Spleen (tissue), 11 donors: ENCODE measurements at regions not wholly inside any gene's neighbourhood (a gene's known extent, or its start where the extent isn't known, plus 50 kb on each side); places are given as distances from the start of the nearest gene placed in this dataset.
A peak's percentile ranks its signal among the peaks of the same experiment; 100 is the strongest.

Experiments
- DNase-seq: peaks from one replicate; pipeline ENCODE4 v3.0.0-alpha.2; 2020
- H3K27ac ChIP-seq, 8 donors: fragments of 200-600 bp; sonication (generic) in 7 of 8; 1 replicate in 4 of 8; 2 replicates in 4 of 8; pipeline versions ENCODE4 v1.5.0 to v1.8.0; 2016 to 2021; ENCODE audit warnings: inconsistent platforms in 4 of 8, mild to moderate bottlenecking in 4 of 8, moderate library complexity in 1 of 8
- H3K27me3 ChIP-seq, 7 donors: fragments of 200-600 bp; sonication (generic) in 6 of 7; replicated peaks in 1 of 7; 1 replicate in 4 of 7; 2 replicates in 3 of 7; pipeline versions ENCODE4 v1.5.0 to v1.8.0; 2016 to 2021; ENCODE audit warnings: inconsistent platforms in 3 of 7, mild to moderate bottlenecking in 1 of 7
- H3K36me3 ChIP-seq, 6 donors: fragments of 200-600 bp; sonication (generic) in 5 of 6; 1 replicate in 4 of 6; 2 replicates in 2 of 6; pipeline versions ENCODE4 v1.5.0 to v1.8.0; 2016 to 2021; ENCODE audit warnings: inconsistent platforms in 2 of 6
- H3K4me1 ChIP-seq, 6 donors: fragments of 200-600 bp; sonication (generic) in 5 of 6; 1 replicate in 3 of 6; 2 replicates in 3 of 6; pipeline versions ENCODE4 v1.5.0 to v1.8.0; 2016 to 2021; ENCODE audit warnings: inconsistent platforms in 3 of 6
- H3K4me3 ChIP-seq, 8 donors: fragments of 200-600 bp; sonication (generic) in 7 of 8; 1 replicate in 4 of 8; 2 replicates in 4 of 8; pipeline versions ENCODE4 v1.5.0 to v1.8.0; 2016 to 2021; ENCODE audit warnings: inconsistent platforms in 4 of 8, mild to moderate bottlenecking in 4 of 8, moderate library complexity in 2 of 8
- H3K9me3 ChIP-seq, 8 donors: fragments of 200-600 bp; sonication (generic) in 7 of 8; 1 replicate in 4 of 8; 2 replicates in 4 of 8; pipeline versions ENCODE4 v1.5.0 to v1.8.0; 2016 to 2021; ENCODE audit warnings: inconsistent platforms in 4 of 8
- POLR2A ChIP-seq, 3 donors: fragments of 450-650 bp; IDR thresholded peaks; one replicate each; pipeline ENCODE4 v1.5.1; 2017; ENCODE audit warnings: antibody characterized with exemption in 3 of 3, mild to moderate bottlenecking in 1 of 3
- POLR2AphosphoS5 ChIP-seq, 3 donors: sonication (generic); formaldehyde crosslinking; IDR thresholded peaks; one replicate each; pipeline ENCODE4 v1.5.1; 2017; ENCODE audit warnings: antibody characterized with exemption in 3 of 3
- WGBS, 5 donors: extraction: QIAGEN DNeasy Blood & Tissue Kit in 3 of 5; methylation state at CpG; one replicate each; pipeline versions ENCODE4 v1.1.5 to v1.1.7; 2013 to 2018; 5-methylcytosine and 5-hydroxymethylcytosine counted together
- intact Hi-C: fragments of 100-400 bp; cut with DNase I; formaldehyde crosslinking; loops from one replicate; pipeline ENCODE4 v1.15.0; 2023; ENCODE audit warnings: low total_unique reads
- TF ChIP-seq, protein P1 (sequence below), 11 experiments: fragments of 200-600 bp in 7 of 11; fragments of 450-650 bp in 4 of 11; sonication (generic) in 4 of 11; IDR thresholded peaks in 8 of 11; conservative IDR thresholded peaks in 3 of 11; 1 replicate in 7 of 11; 2 replicates in 4 of 11; pipeline versions ENCODE4 v1.4.0 to v1.8.0; 2016 to 2021; ENCODE audit warnings: antibody characterized with exemption in 11 of 11, inconsistent platforms in 4 of 11, mild to moderate bottlenecking in 1 of 11
- donor health status: healthy with polysubstance abuse.
- donor health status: DM: no; HTN: no; CAD: no; lungs with moderate emphysema.
- donor health status: DM: no; HTN: no; CAD: no.
- donor health status: Bipolar disorder and iron deficiency.
- donor health status: healthy.
- donor health status: DM: no; HTN: no; CAD: no.
- donor health status: DM: yes; HTN: yes; CAD: no.

DNA sequence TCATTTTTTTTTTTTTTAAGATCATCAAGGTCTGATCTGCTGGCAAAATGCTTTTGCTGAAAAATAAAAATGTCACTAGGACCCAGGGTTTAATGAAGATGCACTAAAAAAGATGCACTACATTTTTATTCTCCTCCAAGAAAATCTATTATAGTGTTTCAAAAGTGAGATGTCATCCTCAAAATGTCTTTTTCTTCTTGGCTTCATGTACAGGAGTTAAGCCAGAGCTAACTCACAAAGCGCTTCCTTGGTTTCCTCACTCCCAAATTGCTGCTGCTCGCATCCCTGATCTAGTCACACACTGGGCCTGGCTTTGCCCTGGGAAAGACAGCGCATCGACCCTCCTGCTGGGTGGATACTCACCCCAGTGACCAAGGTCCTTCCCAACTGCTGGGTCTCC is 113.4 kb upstream of the CCDC68 start:
- WGBS, 5 donors = 83 to 94% (median 86%) methylated on average over 4 of the region's 4 CpGs
- intact Hi-C loops = no loop called here
- no peak for DNase-seq
- H3K27me3 ChIP-seq = no peaks in the 10 kb centered on the region
- H3K4me3 ChIP-seq = no peak overlapping the region
- no peak for TF ChIP-seq POLR2A (IDR thresholded peaks at IDR 0.05)
- no peak for TF ChIP-seq POLR2AphosphoS5 (IDR thresholded peaks at IDR 0.05)
- TF ChIP-seq, protein P1, sequence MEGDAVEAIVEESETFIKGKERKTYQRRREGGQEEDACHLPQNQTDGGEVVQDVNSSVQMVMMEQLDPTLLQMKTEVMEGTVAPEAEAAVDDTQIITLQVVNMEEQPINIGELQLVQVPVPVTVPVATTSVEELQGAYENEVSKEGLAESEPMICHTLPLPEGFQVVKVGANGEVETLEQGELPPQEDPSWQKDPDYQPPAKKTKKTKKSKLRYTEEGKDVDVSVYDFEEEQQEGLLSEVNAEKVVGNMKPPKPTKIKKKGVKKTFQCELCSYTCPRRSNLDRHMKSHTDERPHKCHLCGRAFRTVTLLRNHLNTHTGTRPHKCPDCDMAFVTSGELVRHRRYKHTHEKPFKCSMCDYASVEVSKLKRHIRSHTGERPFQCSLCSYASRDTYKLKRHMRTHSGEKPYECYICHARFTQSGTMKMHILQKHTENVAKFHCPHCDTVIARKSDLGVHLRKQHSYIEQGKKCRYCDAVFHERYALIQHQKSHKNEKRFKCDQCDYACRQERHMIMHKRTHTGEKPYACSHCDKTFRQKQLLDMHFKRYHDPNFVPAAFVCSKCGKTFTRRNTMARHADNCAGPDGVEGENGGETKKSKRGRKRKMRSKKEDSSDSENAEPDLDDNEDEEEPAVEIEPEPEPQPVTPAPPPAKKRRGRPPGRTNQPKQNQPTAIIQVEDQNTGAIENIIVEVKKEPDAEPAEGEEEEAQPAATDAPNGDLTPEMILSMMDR (IDR thresholded peaks at IDR 0.05 in 8 of 11, conservative IDR thresholded peaks at IDR 0.05 in 3 of 11) = no peak
- no peaks in the 10 kb centered on the region for H3K9me3 ChIP-seq
- H3K27ac ChIP-seq = no peak overlapping the region
- H3K36me3 ChIP-seq = no peaks in the 10 kb centered on the region
- H3K4me1 ChIP-seq = peaks cover 0 to 15% (median 4%) of the 10 kb centered on the region in 6 donors

DNA sequence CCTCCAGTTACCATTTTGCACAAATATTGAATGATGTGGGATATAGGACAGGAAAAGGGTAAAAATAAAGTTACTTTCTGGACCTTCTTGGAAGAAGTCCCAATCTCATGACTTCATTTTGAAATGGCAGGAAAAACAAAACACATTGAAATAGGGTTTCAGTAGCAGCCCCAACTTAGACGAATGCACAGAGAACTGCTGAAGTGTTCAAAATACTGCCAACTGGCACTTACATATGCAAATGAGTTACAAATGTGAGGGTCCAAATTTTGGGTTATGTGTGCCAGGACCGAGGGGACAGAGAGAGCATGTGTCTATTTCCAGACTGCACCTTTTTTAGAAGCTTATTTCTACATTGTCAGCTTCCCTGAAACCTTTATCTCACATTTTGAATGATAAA is 112.9 kb upstream of the CCDC68 start:
- intact Hi-C loops = no loop called here
- 34 to 49% (median 46%) methylated on average over 2 of the region's 2 CpGs for WGBS, 5 donors
- H3K9me3 ChIP-seq = no peaks in the 10 kb centered on the region

DNA sequence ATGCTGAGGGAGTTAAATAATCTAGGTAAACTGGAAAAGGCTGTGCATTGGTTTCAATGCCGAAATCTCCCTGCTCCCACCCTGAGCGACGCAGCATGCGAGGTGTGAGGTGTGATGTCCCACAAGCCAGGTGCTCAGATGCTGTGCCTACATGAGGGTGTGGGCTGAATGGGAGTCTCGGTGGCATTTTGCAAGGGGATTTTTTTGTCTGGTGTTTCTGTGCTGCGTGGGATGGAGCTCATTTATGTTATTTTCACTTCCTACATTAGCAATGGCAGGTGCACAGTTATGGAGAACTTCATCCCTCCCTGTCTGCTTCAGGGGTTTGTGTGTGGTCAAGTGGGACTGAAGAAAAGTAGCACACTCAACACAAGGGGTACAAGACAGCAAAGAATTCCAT is 110.2 kb upstream of the CCDC68 start:
- no peak for DNase-seq
- Histone ChIP-seq H3K4me1 (peaks cover 0 to 15% (median 4%) of the 10 kb centered on the region in 6 donors), H3K27me3 (no peaks in the 10 kb centered on the region), H3K9me3 (no peaks in the 10 kb centered on the region), H3K27ac (no peak overlapping the region), H3K4me3 (no peak overlapping the region), H3K36me3 (no peaks in the 10 kb centered on the region)
- intact Hi-C loops = no loop called here
- TF ChIP-seq POLR2A (IDR thresholded peaks at IDR 0.05) (no peak), POLR2AphosphoS5 (IDR thresholded peaks at IDR 0.05) (peak in 1 of 3 donors; percentile 20)
- 51 to 73% (median 64%) methylated on average over 6 of the region's 6 CpGs for whole genome bisulfite sequencing, 5 donors

More for the DNA sequence above, 112.9 kb upstream of the CCDC68 start:
- no peak overlapping the region for H3K4me3 ChIP-seq
- peaks cover 0 to 15% (median 4%) of the 10 kb centered on the region in 6 donors for H3K4me1 ChIP-seq
- no peak for DNase-seq
- TF ChIP-seq POLR2AphosphoS5 (IDR thresholded peaks at IDR 0.05) = no peak
- TF ChIP-seq POLR2A (IDR thresholded peaks at IDR 0.05) = no peak
- TF ChIP-seq, protein P1 (IDR thresholded peaks at IDR 0.05 in 8 of 11, conservative IDR thresholded peaks at IDR 0.05 in 3 of 11) = no peak
- H3K36me3 ChIP-seq = no peaks in the 10 kb centered on the region
- no peak overlapping the region for H3K27ac ChIP-seq
- H3K27me3 ChIP-seq = no peaks in the 10 kb centered on the region

DNA sequence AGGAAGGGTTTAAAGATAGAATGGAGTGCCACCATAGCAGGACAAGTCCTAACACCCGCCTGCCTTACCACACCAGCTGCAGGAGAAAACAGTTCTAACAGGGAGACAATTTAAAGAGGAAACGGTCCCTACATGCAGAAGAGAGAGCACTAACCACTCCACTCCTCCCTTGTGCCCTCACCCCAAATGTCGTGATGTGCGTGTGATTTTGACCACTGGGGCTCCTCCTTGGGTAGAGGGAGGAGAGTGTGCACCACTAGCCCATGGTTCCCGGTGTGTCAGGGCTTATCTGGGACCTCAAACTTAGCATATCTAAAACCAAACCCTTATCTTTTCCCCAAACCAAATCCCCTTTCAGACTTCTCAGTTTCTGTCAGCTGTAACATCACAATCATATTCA is 105.5 kb upstream of the CCDC68 start:
- no peak for TF ChIP-seq POLR2AphosphoS5 (IDR thresholded peaks at IDR 0.05)
- TF ChIP-seq, protein P1 (IDR thresholded peaks at IDR 0.05 in 8 of 11, conservative IDR thresholded peaks at IDR 0.05 in 3 of 11) = no peak
- TF ChIP-seq POLR2A (IDR thresholded peaks at IDR 0.05) = no peak
- Histone ChIP-seq H3K27ac (no peak overlapping the region), H3K27me3 (no peaks in the 10 kb centered on the region), H3K4me1 (peaks cover 0 to 4% (median under 1%) of the 10 kb centered on the region in 6 donors), H3K9me3 (no peaks in the 10 kb centered on the region), H3K36me3 (no peaks in the 10 kb centered on the region), H3K4me3 (no peak overlapping the region)
- intact Hi-C loops = no loop called here
- no peak for DNase-seq
- WGBS, 5 donors = 62 to 78% (median 66%) methylated on average over 5 of the region's 5 CpGs

DNA sequence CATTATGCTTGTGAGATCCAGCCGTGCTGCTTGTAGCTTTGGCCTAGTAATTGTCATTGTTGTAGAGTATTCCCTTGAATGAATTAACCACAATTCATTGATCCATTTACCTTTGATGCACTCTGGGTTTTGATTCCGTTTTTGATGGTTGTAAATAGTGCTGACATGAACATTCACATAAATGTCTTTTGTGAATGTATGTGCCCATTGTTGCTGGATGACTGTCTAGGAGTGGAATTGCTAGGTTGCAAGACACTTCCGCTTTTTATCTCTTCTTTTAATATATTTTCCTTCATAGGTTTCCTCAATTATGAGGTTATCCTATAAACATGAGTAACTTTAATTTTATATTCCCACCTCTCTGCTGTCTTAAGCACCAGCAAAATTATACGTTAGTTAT is 104.8 kb upstream of the CCDC68 start:
- WGBS, 5 donors = 86 to 91% (median 88%) methylated on average over 4 of the region's 4 CpGs
- intact Hi-C loops = no loop called here
- no peak overlapping the region for H3K27ac ChIP-seq
- H3K36me3 ChIP-seq = no peaks in the 10 kb centered on the region
- no peaks in the 10 kb centered on the region for H3K9me3 ChIP-seq
- no peak for DNase-seq
- no peaks in the 10 kb centered on the region for H3K27me3 ChIP-seq
- H3K4me1 ChIP-seq = no peaks in the 10 kb centered on the region
- TF ChIP-seq POLR2AphosphoS5 (IDR thresholded peaks at IDR 0.05) = no peak
- TF ChIP-seq POLR2A (IDR thresholded peaks at IDR 0.05) = no peak
- TF ChIP-seq, protein P1 (IDR thresholded peaks at IDR 0.05 in 8 of 11, conservative IDR thresholded peaks at IDR 0.05 in 3 of 11) = no peak
- H3K4me3 ChIP-seq = no peak overlapping the region
